Activated T-helper 1 cell treated with anti-CD3 and anti-CD28 coated beads, Interleukin-12 subunit alpha, Interleukin-12 subunit beta, Interleukin-2, Interleukin-4 antibody, amounts not matched to agents 30 ng/mL and 10 ng/mL and 1 ng/mL, durations not matched to agents 14 hours and 24 hours and 36 hours (primary cell): ENCODE measurements at regions not wholly inside any gene's neighbourhood (a gene's known extent, or its start where the extent isn't known, plus 50 kb on each side); places are given as distances from the start of the nearest gene placed in this dataset.
"Not testable (repeated sequence)": the region's sequence is repeated elsewhere in the genome, so short reads cannot be mapped to it uniquely, and the experiment has no call there.

ENCODE experiments used
- DNase-seq: peaks from one replicate; pipeline ENCODE4 v3.0.0; 2021; ENCODE audit warnings: low spot score
- H3K27ac Mint-ChIP-seq: one replicate; pipeline ENCODE4 v1.8.0; 2021; ENCODE audit warnings: mild to moderate bottlenecking, mixed read lengths
- H3K27me3 Mint-ChIP-seq: one replicate; pipeline ENCODE4 v1.8.0; 2022; ENCODE audit warnings: mild to moderate bottlenecking, moderate library complexity, mixed read lengths; ENCODE audit not compliant: insufficient read depth
- H3K36me3 Mint-ChIP-seq: one replicate; pipeline ENCODE4 v1.8.0; 2021; ENCODE audit warnings: low read depth, mixed read lengths
- H3K4me1 Mint-ChIP-seq: one replicate; pipeline ENCODE4 v1.8.0; 2021; ENCODE audit warnings: low read depth, mixed read lengths
- H3K4me3 Mint-ChIP-seq: one replicate; pipeline ENCODE4 v1.8.0; 2021; ENCODE audit warnings: mild to moderate bottlenecking, moderate library complexity, mixed read lengths
- H3K9me3 Mint-ChIP-seq: one replicate; pipeline ENCODE4 v1.8.0; 2021; ENCODE audit warnings: mixed read lengths
- intact Hi-C: fragments of 100-400 bp; cut with micrococcal nuclease; formaldehyde crosslinking; loops from one replicate; pipeline ENCODE4 v1.15.1; 2024

DNA sequence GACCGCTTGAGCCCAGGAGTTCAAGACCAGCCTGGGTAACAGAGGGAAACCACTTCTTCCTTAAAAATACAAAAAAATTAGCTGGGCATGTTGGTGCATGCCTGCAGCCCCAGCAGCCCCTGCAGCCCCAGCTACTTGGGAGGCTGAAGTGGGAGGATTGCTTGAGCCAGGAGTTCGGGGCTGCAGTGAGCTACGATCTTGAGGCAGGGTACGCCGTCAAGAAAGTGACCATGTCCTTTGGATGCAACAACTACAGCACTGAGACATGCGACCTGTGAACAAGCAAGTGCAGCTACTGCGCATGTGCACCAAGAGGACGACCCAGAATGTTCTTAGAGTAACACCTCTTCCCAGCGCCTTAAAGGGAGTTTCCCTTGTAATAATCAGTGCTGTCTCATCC is 66.6 kb upstream of the ZNF479 start:
- no peak for DNase-seq
- Mint-ChIP-seq H3K36me3 (no peaks in the 10 kb centered on the region), H3K4me1 (no peaks in the 10 kb centered on the region), H3K27ac (no peak overlapping the region), H3K27me3 (no peaks in the 10 kb centered on the region), H3K4me3 (no peak overlapping the region), H3K9me3 (peaks cover 4% of the 10 kb centered on the region)
- intact Hi-C loops: no loop called here

DNA sequence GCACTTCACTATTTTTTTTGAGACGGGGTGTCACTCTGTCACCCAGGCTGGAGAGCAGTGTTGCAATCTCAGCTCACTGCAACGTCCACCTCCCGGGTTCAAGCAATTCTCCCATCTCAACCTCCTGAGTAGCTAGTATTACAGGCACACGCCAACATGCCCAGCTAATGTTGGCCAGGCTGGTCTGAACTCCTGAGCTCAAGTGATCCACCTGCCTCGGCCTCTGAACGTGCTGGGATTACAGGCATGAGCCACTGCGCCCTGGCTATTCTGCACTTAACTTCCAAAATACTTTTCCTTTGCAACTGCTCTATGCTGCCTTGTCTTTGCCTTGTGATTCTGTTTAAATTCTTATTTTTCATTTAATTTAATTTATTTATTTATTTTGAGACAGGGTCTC is 67.0 kb upstream of the ZNF479 start:
- H3K4me1 Mint-ChIP-seq: no peaks in the 10 kb centered on the region
- intact Hi-C loops: no loop called here
- peaks cover 8% of the 10 kb centered on the region for H3K9me3 Mint-ChIP-seq
- no peak overlapping the region for H3K27ac Mint-ChIP-seq
- DNase-seq: no peak
- no peaks in the 10 kb centered on the region for H3K36me3 Mint-ChIP-seq
- H3K27me3 Mint-ChIP-seq: no peaks in the 10 kb centered on the region
- H3K4me3 Mint-ChIP-seq: no peak overlapping the region

DNA sequence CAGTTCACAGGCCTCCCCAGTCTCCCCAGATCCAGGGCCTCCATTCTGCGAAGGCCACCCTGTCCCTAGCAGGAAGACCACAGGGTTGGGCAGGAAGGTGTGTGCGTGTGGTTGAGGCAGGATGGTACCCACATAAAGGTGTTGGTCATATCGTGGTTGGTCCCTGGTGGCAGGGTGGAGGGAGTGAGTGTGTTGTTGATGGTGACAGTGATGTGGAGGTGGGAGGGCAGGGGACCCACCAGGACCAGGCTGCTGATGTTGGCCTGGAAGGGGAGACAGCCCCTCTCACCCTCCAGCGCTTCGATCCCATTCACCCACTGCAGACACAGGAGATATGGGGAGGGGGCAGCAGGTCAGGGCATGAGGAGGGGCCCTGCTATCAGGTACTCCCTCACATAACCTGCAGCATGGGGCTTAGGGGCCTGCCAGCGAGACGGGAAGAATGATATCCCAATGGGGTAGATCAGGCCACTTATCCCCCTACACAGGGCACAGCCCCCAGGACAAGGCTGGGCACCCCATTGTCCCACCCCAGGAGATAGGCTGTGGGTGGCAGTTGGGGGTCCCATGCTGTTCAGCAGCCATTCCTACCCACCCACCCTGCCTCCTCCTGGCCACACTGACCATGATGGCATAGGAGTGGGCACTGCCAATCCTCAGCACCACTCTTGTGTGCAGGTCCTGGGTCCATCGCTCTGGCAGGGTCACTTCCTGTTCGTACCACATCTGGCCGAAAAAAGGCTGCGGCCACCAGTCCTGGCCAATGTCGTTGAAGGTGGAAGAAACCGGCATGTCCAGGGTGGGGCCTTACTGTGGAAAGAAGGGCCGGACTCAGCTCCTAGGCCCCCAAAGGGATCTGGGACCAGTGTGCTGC is 69.0 kb upstream of the ZNF479 start:
- intact Hi-C loops: no loop called here
- H3K36me3 Mint-ChIP-seq: no peaks in the 10 kb centered on the region
- H3K27ac Mint-ChIP-seq: no peak overlapping the region
- no peaks in the 10 kb centered on the region for H3K27me3 Mint-ChIP-seq
- H3K4me1 Mint-ChIP-seq: no peaks in the 10 kb centered on the region
- DNase-seq: no peak
- H3K9me3 Mint-ChIP-seq: peaks cover 15% of the 10 kb centered on the region
- no peak overlapping the region for H3K4me3 Mint-ChIP-seq

DNA sequence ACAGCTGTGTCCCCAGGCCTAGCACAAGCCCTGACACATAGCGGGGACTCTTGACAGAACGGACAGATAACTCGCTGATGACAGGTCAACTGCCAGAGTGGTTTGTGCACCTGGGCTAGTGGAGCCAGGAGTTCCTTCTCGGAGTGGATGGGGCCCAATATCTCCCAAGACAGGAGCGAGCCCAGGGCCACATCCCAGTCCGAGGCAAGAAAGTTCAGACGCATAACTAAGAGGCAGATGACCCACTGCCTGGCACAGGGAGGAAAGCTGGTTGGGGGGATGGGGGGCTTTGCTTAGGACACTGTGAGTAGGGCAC is 69.6 kb upstream of the ZNF479 start:
- intact Hi-C loops: no loop called here
- Mint-ChIP-seq H3K27ac (no peak overlapping the region), H3K36me3 (no peaks in the 10 kb centered on the region), H3K9me3 (peaks cover 15% of the 10 kb centered on the region), H3K4me3 (no peak overlapping the region), H3K4me1 (no peaks in the 10 kb centered on the region), H3K27me3 (no peaks in the 10 kb centered on the region)
- no peak for DNase-seq

DNA sequence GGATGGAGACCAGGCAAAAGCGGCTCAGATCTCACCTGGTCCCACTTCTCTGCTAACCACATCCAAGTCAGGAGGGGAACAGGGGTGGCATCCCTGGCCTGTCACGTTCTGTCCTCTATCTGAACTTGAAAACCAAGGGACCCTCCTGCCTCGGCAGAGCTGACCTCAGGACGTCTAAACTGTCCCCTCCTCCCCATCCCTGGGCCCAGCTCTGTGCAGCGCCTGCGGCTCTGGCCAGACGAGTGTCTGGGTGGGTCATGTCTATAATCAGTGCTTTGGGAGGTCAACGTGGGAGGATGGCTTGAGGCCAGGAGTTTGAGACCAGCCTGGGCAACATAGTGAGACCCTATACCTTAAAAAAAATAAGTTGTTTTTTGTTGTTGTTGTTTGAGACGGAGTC is 70.0 kb upstream of the ZNF479 start:
- H3K36me3 Mint-ChIP-seq: no peaks in the 10 kb centered on the region
- peaks cover 16% of the 10 kb centered on the region for H3K9me3 Mint-ChIP-seq
- intact Hi-C loops: no loop called here
- no peak for DNase-seq
- no peak overlapping the region for H3K4me3 Mint-ChIP-seq
- H3K27me3 Mint-ChIP-seq: no peaks in the 10 kb centered on the region
- H3K27ac Mint-ChIP-seq: no peak overlapping the region
- no peaks in the 10 kb centered on the region for H3K4me1 Mint-ChIP-seq

DNA sequence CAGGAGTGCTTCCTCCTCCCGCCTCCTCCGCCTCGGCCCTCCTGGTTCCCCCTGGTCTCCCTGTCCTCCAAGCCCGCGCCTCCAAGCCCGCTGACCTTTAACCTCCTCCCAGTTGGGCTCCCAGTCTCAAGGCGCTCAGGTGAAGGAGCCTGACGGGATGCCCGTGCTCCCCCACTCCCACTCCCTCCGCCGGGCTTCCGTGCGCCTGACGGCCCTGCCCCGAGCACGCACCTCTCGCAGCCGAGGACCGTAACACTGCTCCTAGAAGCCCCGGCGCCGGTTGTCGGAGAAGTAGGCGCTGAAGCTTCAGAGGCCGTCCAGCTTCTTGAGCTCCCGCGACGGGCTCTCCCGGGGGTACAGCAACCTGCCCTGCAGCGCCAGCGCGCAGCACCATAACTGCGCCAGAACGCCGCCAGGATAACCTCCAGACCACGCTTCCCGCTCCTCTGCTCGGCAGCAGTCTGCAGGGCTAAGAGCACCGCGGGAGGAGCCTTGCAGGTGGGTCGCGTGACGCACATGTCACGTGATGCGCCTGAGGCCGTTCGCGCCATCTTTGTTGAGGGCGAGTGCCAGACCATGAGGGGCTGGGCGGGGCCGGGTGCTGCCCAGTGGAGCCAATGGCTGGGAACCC is 71.0 kb upstream of the ZNF479 start:
- no peak for DNase-seq
- H3K9me3 Mint-ChIP-seq: peaks cover 24% of the 10 kb centered on the region
- no peak overlapping the region for H3K4me3 Mint-ChIP-seq
- no peaks in the 10 kb centered on the region for H3K4me1 Mint-ChIP-seq
- H3K36me3 Mint-ChIP-seq: no peaks in the 10 kb centered on the region
- no peak overlapping the region for H3K27ac Mint-ChIP-seq
- no peaks in the 10 kb centered on the region for H3K27me3 Mint-ChIP-seq
- intact Hi-C loops: no loop called here

DNA sequence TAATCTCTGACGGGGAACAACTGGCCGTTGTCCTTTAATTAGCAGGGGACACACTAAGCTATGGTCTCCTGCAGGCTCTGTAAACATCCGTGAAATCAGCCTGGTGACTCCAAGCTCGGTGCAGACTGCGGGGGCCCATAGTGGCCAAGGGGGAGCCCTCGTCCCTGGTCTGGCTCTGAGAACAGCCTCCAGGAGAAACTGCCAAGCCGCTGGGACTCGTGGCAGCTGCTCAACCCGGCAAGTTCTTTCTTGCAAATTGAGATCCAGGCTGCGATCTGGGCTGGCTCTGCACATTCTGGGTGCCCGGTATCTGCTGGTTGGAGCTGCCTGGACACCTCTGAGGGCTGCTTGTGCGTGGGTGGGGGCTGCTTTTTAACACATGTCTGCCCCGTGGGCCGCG is 71.6 kb upstream of the ZNF479 start:
- H3K4me3 Mint-ChIP-seq, H3K36me3 Mint-ChIP-seq, H3K27ac Mint-ChIP-seq, H3K27me3 Mint-ChIP-seq, intact Hi-C loops, DNase-seq, H3K4me1 Mint-ChIP-seq: not testable (repeated sequence)
- peaks cover 29% of the 10 kb centered on the region for H3K9me3 Mint-ChIP-seq

DNA sequence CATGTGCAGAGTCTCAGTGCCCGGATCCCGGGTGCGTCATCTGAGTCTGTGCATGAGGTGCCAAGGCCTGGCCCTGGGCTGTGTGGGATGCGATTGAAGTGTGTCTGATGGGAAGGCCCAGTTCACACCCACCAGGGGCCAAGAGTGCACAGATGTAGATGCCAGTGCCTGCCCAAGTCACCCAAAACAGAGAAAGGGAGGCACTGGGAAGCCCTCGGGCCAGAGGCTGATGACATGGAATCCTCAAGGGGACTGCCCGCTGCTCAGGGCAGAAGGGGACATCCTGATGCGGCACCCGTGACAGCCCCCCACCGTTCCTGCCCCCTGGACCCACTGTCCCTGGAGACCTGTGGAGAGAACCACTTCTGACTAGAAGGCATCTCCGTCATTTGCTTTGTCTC is 72.2 kb upstream of the ZNF479 start:
- Mint-ChIP-seq H3K27me3 (no peaks in the 10 kb centered on the region), H3K9me3 (peaks cover 33% of the 10 kb centered on the region), H3K36me3 (no peaks in the 10 kb centered on the region), H3K27ac (no peak overlapping the region), H3K4me3 (no peak overlapping the region), H3K4me1 (no peaks in the 10 kb centered on the region)
- no peak for DNase-seq
- intact Hi-C loops: no loop called here

DNA sequence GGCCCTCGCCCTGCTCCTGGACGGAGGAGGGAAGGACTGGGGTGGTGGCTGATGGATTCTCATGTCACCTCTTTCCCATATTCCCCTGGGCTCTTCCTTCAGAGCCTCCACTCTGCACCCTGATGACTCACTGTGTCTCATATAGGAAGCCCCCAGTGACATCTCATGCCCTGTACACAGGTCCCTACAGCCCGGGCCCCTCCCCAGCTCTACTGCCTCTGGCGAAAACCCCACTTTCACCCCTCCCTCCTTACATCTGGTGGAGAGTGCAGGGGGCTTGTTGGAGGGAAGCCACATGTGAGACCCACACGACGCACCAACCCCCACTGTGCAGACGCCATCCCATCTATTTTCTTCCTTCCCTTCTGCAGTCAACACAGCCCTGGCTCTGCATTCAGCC is 72.8 kb upstream of the ZNF479 start:
- Mint-ChIP-seq H3K9me3 (peaks cover 37% of the 10 kb centered on the region), H3K4me1 (no peaks in the 10 kb centered on the region), H3K36me3 (no peaks in the 10 kb centered on the region), H3K4me3 (no peak overlapping the region), H3K27me3 (no peaks in the 10 kb centered on the region), H3K27ac (no peak overlapping the region)
- no peak for DNase-seq
- intact Hi-C loops: no loop called here

DNA sequence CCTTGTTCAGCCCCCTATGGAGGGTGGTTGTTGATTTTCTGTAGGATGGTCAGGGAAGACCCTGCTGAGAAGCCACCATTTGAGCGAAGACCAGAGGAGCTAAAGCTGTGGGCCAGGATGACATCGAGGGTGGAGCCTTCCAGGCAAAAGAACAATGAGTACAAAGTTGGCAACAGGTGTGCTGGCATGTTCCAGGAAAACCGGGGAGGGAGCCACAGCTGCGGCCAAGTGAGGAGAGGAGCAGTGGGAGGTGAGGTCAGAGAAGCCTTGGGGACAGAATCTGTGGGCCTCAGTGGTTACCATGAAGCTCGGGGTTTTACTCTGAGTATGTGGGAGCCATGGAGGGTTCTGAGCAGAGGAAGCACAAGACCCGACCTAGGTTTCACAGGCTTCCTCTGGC is 75.6 kb upstream of the ZNF479 start:
- H3K36me3 Mint-ChIP-seq: no peaks in the 10 kb centered on the region
- H3K9me3 Mint-ChIP-seq: peaks cover 47% of the 10 kb centered on the region
- H3K4me3 Mint-ChIP-seq: no peak overlapping the region
- H3K4me1 Mint-ChIP-seq: no peaks in the 10 kb centered on the region
- H3K27ac Mint-ChIP-seq: no peak overlapping the region
- intact Hi-C loops: no loop called here
- H3K27me3 Mint-ChIP-seq: no peaks in the 10 kb centered on the region
- DNase-seq: no peak

DNA sequence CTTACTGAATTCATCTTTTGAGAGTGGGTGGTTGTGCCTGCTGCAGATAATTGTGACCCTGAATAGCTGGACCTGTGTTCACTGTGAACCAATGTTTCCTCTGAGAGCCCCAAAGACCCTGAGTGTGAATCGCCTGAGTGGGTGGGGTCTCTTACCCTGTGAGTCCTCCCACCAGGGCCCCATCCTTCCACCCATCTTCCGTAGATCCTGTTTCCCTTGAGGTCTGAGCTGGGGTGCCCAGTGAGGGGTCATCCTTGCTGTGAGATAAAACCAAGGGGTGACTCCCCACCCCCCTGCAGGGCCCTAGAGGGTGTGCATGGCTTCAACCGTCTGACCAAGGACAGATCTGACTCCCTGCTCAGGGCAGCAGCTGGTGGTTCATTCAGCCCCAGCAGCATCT is 78.0 kb upstream of the ZNF479 start:
- DNase-seq: no peak
- peaks cover 48% of the 10 kb centered on the region for H3K9me3 Mint-ChIP-seq
- intact Hi-C loops: no loop called here
- H3K27ac Mint-ChIP-seq: no peak overlapping the region
- H3K27me3 Mint-ChIP-seq: no peaks in the 10 kb centered on the region
- no peaks in the 10 kb centered on the region for H3K4me1 Mint-ChIP-seq
- no peak overlapping the region for H3K4me3 Mint-ChIP-seq
- H3K36me3 Mint-ChIP-seq: no peaks in the 10 kb centered on the region

DNA sequence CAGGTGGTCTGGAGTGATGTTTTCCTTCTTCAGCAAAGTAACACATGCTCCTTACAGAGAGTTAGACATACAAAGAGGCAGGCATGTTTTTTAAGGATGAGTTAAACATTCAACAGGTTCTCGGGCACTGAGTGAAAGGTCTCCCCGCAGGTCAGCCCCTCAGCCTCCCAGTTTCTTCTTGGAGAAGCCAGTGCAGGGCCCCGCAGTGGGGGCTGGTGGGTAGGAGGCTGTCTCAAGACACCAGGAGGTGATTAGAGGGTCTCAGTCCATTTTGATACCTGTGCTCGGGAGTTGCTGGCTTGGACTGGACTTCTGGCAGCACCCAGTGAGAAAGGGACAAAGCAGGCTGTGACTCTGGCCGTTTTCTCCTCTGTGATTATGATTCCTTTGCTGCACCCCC is 78.6 kb upstream of the ZNF479 start:
- H3K36me3 Mint-ChIP-seq: no peaks in the 10 kb centered on the region
- intact Hi-C loops: no loop called here
- H3K27ac Mint-ChIP-seq: no peak overlapping the region
- H3K27me3 Mint-ChIP-seq: no peaks in the 10 kb centered on the region
- H3K9me3 Mint-ChIP-seq: peaks cover 52% of the 10 kb centered on the region
- H3K4me3 Mint-ChIP-seq: no peak overlapping the region
- H3K4me1 Mint-ChIP-seq: no peaks in the 10 kb centered on the region
- DNase-seq: no peak

DNA sequence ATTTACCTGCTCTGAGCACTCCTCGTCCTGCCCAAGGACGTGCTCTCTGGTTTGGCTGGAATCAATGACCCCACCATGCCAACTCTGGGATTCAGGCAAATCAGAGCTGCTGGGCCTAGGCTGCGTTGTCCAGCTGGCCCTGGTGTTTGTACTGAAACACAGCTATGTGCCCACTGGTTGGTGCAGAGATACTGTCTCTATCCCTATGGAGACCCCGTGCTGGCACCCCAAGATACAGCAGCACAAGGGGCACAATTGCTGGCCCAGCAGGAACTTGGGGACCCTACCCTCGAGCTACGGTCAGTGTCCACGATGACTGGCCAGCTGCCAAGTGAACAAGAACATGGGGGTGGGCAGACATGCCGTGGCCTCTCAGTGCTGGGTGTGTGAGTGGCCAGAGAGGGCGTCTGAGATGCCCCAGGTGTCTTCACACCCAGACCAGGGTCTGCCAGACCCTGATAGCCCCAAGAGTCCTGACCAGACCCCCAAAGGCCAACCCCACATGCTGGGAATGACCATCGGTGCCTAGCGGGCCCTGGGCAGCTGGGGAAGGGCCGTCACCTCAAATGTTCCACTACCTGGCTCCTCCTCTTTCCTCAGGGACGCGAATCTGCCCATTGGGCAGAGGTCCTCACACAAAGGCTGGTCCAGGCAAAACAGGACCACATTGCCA is 79.3 kb upstream of the ZNF479 start:
- Mint-ChIP-seq H3K4me1 (no peaks in the 10 kb centered on the region), H3K4me3 (no peak overlapping the region), H3K27ac (no peak overlapping the region), H3K27me3 (no peaks in the 10 kb centered on the region), H3K36me3 (no peaks in the 10 kb centered on the region), H3K9me3 (peaks cover 59% of the 10 kb centered on the region)
- DNase-seq: no peak
- intact Hi-C loops: no loop called here
